CD14-positive monocyte (primary cell): ENCODE measurements at regions not wholly inside any gene's neighbourhood (a gene's known extent, or its start where the extent isn't known, plus 50 kb on each side); places are given as distances from the start of the nearest gene placed in this dataset.

Experiments used
- DNase-seq, 3 donors: peaks; one replicate each; pipeline ENCODE4 v3.0.0-alpha.2; 2011 to 2022
- H2AFZ ChIP-seq: 2 replicates; pipeline ENCODE4 v1.6.0; 2012; ENCODE audit warnings: mild to moderate bottlenecking, low read depth, low read length, inconsistent platforms; ENCODE audit not compliant: insufficient read depth, poor library complexity, severe bottlenecking
- H3K27ac ChIP-seq, 2 donors: 1 replicate in 1 of 2; 2 replicates in 1 of 2; pipeline ENCODE4 v1.5.1; 2012 to 2013; ENCODE audit warnings: low read length in 2 of 2, control low read depth in 1 of 2, inconsistent platforms in 1 of 2, low read depth in 1 of 2, mild to moderate bottlenecking in 1 of 2
- H3K27me3 ChIP-seq, 2 donors: one replicate each; pipeline versions ENCODE4 v1.6.0 to v1.6.1; 2011 to 2013; ENCODE audit warnings: low read length in 2 of 2; ENCODE audit not compliant: control insufficient read depth in 2 of 2, insufficient read depth in 2 of 2
- H3K36me3 ChIP-seq, 2 donors: replicated peaks in 1 of 2; 1 replicate in 1 of 2; 2 replicates in 1 of 2; pipeline versions ENCODE4 v1.5.1 to v1.6.1; 2012 to 2013; ENCODE audit warnings: low read length in 2 of 2, control low read depth in 1 of 2, inconsistent platforms in 1 of 2, mild to moderate bottlenecking in 1 of 2; ENCODE audit not compliant: insufficient read depth in 2 of 2, control insufficient read depth in 1 of 2
- H3K4me1 ChIP-seq, 2 donors: 1 replicate in 1 of 2; 2 replicates in 1 of 2; pipeline versions ENCODE4 v1.5.1 to v1.6.1; 2012 to 2013; ENCODE audit warnings: low read length in 2 of 2, control low read depth in 1 of 2, inconsistent platforms in 1 of 2, mild to moderate bottlenecking in 1 of 2, moderate library complexity in 1 of 2; ENCODE audit not compliant: insufficient read depth in 2 of 2, control insufficient read depth in 1 of 2
- H3K4me2 ChIP-seq: replicated peaks from 2 replicates; pipeline ENCODE3; 2012; ENCODE audit warnings: low read length, moderate library complexity, mild to moderate bottlenecking; ENCODE audit not compliant: poor library complexity, severe bottlenecking; ENCODE audit errors: extremely low read depth
- H3K4me3 ChIP-seq, 3 experiments: fragments of 200-600 bp in 1 of 3; sonication (generic) in 1 of 3; replicated peaks in 1 of 3; 1 replicate in 2 of 3; 2 replicates in 1 of 3; pipeline ENCODE4 v1.5.1; 2011 to 2013; ENCODE audit warnings: low read length in 3 of 3, mild to moderate bottlenecking in 3 of 3, control low read depth in 2 of 3, low read depth in 2 of 3, inconsistent platforms in 1 of 3, moderate library complexity in 1 of 3
- H3K79me2 ChIP-seq: 2 replicates; pipeline ENCODE4 v1.6.0; 2012; ENCODE audit warnings: mild to moderate bottlenecking, control low read depth, inconsistent platforms, low read length, moderate library complexity; ENCODE audit not compliant: insufficient read depth
- H3K9ac ChIP-seq: 2 replicates; pipeline ENCODE4 v1.6.0; 2017; ENCODE audit warnings: low read length, mild to moderate bottlenecking; ENCODE audit not compliant: insufficient read depth, poor library complexity, severe bottlenecking
- H3K9me3 ChIP-seq, 2 donors: replicated peaks in 1 of 2; 1 replicate in 1 of 2; 2 replicates in 1 of 2; pipeline versions ENCODE4 v1.5.1 to v1.6.1; 2012 to 2013; ENCODE audit warnings: low read length in 2 of 2, control low read depth in 1 of 2; ENCODE audit not compliant: control insufficient read depth in 1 of 2, insufficient read depth in 1 of 2
- H4K20me1 ChIP-seq: 2 replicates; pipeline ENCODE4 v1.6.0; 2012; ENCODE audit warnings: mild to moderate bottlenecking, low read length, control low read depth, moderate library complexity; ENCODE audit not compliant: insufficient read depth
- H3K27ac Mint-ChIP-seq, 7 donors: one replicate each; pipeline ENCODE4 v1.8.0; 2020; ENCODE audit warnings: mild to moderate bottlenecking in 7 of 7, mixed read lengths in 7 of 7, moderate library complexity in 6 of 7, inconsistent platforms in 2 of 7
- H3K27me3 Mint-ChIP-seq, 3 donors: one replicate each; pipeline ENCODE4 v1.8.0; 2021 to 2022; ENCODE audit warnings: low read depth in 3 of 3, mild to moderate bottlenecking in 3 of 3, mixed read lengths in 3 of 3, moderate library complexity in 3 of 3, inconsistent platforms in 1 of 3
- H3K36me3 Mint-ChIP-seq, 2 donors: one replicate each; pipeline ENCODE4 v1.8.0; 2020; ENCODE audit warnings: mixed read lengths in 2 of 2, inconsistent platforms in 1 of 2, mild to moderate bottlenecking in 1 of 2
- H3K4me1 Mint-ChIP-seq: one replicate; pipeline ENCODE4 v1.8.0; 2020; ENCODE audit warnings: mild to moderate bottlenecking, mixed read lengths
- H3K4me3 Mint-ChIP-seq, 2 donors: one replicate each; pipeline ENCODE4 v1.8.0; 2020; ENCODE audit warnings: mild to moderate bottlenecking in 2 of 2, mixed read lengths in 2 of 2, moderate library complexity in 1 of 2
- H3K9me3 Mint-ChIP-seq, 7 donors: one replicate each; pipeline ENCODE4 v1.8.0; 2020 to 2022; ENCODE audit warnings: mixed read lengths in 7 of 7, mild to moderate bottlenecking in 6 of 7, moderate library complexity in 6 of 7, inconsistent platforms in 2 of 7
- CTCF ChIP-seq: fragments of 200-600 bp; IDR thresholded peaks from one replicate; pipeline ENCODE4 v1.8.0; 2022; ENCODE audit warnings: antibody characterized with exemption, mild to moderate bottlenecking
- WGBS: methylation state at CpG from one replicate; pipeline ENCODE4 v1.1.5; 2013; ENCODE audit warnings: missing lambda C conversion rate; ENCODE audit not compliant: insufficient coverage; 5-methylcytosine and 5-hydroxymethylcytosine counted together
- intact Hi-C, 2 donors: fragments of 100-400 bp; cut with micrococcal nuclease; formaldehyde crosslinking; loops; one replicate each; pipeline versions ENCODE4 v1.15.0 to v1.15.1; 2023

- H3K27ac Mint-ChIP-seq, result no peak overlapping the region
- Histone ChIP-seq H3K9ac (no peak overlapping the region), H3K27ac (no peak overlapping the region), H3K9me3 (peaks cover 0 to 8% of the 10 kb centered on the region in 2 donors), H3K4me3 (no peak overlapping the region), H4K20me1 (no peaks in the 10 kb centered on the region), H2AFZ (no peak overlapping the region), H3K36me3 (no peaks in the 10 kb centered on the region), H3K27me3 (no peaks in the 10 kb centered on the region), H3K4me1 (no peaks in the 10 kb centered on the region), H3K4me2 (no peak overlapping the region), H3K79me2 (no peaks in the 10 kb centered on the region)
- no peak for TF ChIP-seq CTCF
- H3K9me3 Mint-ChIP-seq, result peaks cover 3 to 36% (median 19%) of the 10 kb centered on the region in 7 donors
- H3K4me3 Mint-ChIP-seq, result no peak overlapping the region
- no peaks in the 10 kb centered on the region for H3K36me3 Mint-ChIP-seq
- intact Hi-C loops, result no loop called here
- H3K27me3 Mint-ChIP-seq, result peaks cover 0 to 2% (median 1%) of the 10 kb centered on the region in 3 donors
- DNase-seq, result no peak
- H3K4me1 Mint-ChIP-seq, result no peaks in the 10 kb centered on the region
These were observed 482.0 kb downstream of the MID1IP1 start for GRCh38 chrX:39283239-39283638.

DNA sequence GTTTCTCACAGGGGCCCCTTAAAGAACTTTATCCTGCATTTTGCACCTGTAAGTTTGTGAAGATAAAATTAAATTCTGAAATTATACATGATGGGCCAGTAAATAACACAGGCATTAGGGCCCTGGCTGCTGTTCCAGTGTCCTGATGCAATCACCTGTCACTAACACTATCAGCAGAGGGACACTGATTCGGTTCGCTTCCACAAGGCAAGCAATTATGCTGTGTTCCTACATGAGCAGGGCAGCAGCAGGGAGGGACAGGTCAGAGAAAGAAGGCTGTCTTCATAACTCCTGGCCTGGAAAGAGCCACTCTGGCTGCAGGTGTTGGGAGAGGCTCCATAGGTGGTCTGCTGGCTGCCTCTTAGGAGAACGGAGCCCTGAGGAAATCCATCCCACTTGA, 487.3 kb downstream of the MID1IP1 start:
- Mint-ChIP-seq H3K9me3 (peaks cover 0 to 9% (median 3%) of the 10 kb centered on the region in 7 donors), H3K27ac (no peak overlapping the region), H3K36me3 (no peaks in the 10 kb centered on the region), H3K4me1 (no peaks in the 10 kb centered on the region), H3K4me3 (no peak overlapping the region), H3K27me3 (peaks cover 0 to 3% (median 0%) of the 10 kb centered on the region in 3 donors)
- intact Hi-C loops, result no loop called here
- Histone ChIP-seq H3K4me3 (no peak overlapping the region), H3K4me2 (no peak overlapping the region), H3K4me1 (no peaks in the 10 kb centered on the region), H3K27me3 (no peaks in the 10 kb centered on the region), H4K20me1 (no peaks in the 10 kb centered on the region), H3K27ac (no peak overlapping the region), H3K79me2 (no peaks in the 10 kb centered on the region), H3K9ac (no peak overlapping the region), H3K9me3 (peaks cover 0 to 1% of the 10 kb centered on the region in 2 donors), H3K36me3 (no peaks in the 10 kb centered on the region), H2AFZ (no peak overlapping the region)
- no peak for TF ChIP-seq CTCF
- WGBS, result no CpG with 5 or more reads among the region's 3 CpGs
- DNase-seq, result no peak
